B cell (primary cell): ENCODE measurements at regions not wholly inside any gene's neighbourhood (a gene's known extent, or its start where the extent isn't known, plus 50 kb on each side); places are given as distances from the start of the nearest gene placed in this dataset.

Source experiments
- ATAC-seq: fragments of 200-7000 bp; cut with Tn5 transposase; one replicate; pipeline ENCODE4 v1.10.0; 2021; ENCODE audit warnings: low read depth, mild to moderate bottlenecking, moderate number of reproducible peaks, moderate library complexity
- CTCF ChIA-PET: fragments of 350-600 bp; sonication (Branson Sonifier 250); formaldehyde crosslinking; loops from one replicate; lab custom pipeline; 2021; ENCODE audit warnings: antibody characterized with exemption, inconsistent platforms; lab: Charles Lee
- POLR2A ChIA-PET: fragments of 350-600 bp; sonication (Branson Sonifier 250); formaldehyde crosslinking; loops from one replicate; lab custom pipeline; 2021; ENCODE audit warnings: antibody characterized with exemption; lab: Charles Lee
- DNase-seq: peaks from one replicate; pipeline ENCODE4 v3.0.0; 2013
- H2AFZ ChIP-seq: 2 replicates; pipeline ENCODE4 v1.6.1; 2012; ENCODE audit warnings: mild to moderate bottlenecking, low read depth, low read length; ENCODE audit not compliant: insufficient read depth, poor library complexity, severe bottlenecking
- H3K27ac ChIP-seq, 2 donors: 1 replicate in 1 of 2; 2 replicates in 1 of 2; pipeline ENCODE4 v1.5.1; 2012 to 2013; ENCODE audit warnings: low read length in 2 of 2, mild to moderate bottlenecking in 2 of 2, moderate library complexity in 1 of 2
- H3K27me3 ChIP-seq, 4 experiments: fragments of 200-600 bp in 1 of 4; sonication (generic) in 1 of 4; replicated peaks in 1 of 4; 1 replicate in 2 of 4; 2 replicates in 2 of 4; pipeline versions ENCODE4 v1.6.1 to v1.7.0; 2013 to 2016; ENCODE audit warnings: low read length in 3 of 4, mild to moderate bottlenecking in 2 of 4, mixed read lengths in 1 of 4, moderate library complexity in 1 of 4; ENCODE audit not compliant: insufficient read depth in 4 of 4, control insufficient read depth in 3 of 4; ENCODE audit errors: control extremely low read depth in 1 of 4
- H3K36me3 ChIP-seq, 2 experiments: replicated peaks in 1 of 2; 1 replicate in 1 of 2; 2 replicates in 1 of 2; pipeline versions ENCODE4 v1.6.1 to v1.7.1; 2013; ENCODE audit warnings: low read length in 1 of 2; ENCODE audit not compliant: insufficient read depth in 2 of 2, control insufficient read depth in 1 of 2; ENCODE audit errors: control extremely low read depth in 1 of 2, extremely low read depth in 1 of 2
- H3K4me1 ChIP-seq, 2 donors: fragments of 200-600 bp in 1 of 2; sonication (generic) in 1 of 2; 1 replicate in 1 of 2; 2 replicates in 1 of 2; pipeline versions ENCODE4 v1.5.1 to v1.6.1; 2013 to 2017; ENCODE audit warnings: low read length in 2 of 2; ENCODE audit not compliant: control insufficient read depth in 2 of 2, insufficient read depth in 2 of 2
- H3K4me2 ChIP-seq: replicated peaks from 2 replicates; pipeline ENCODE3; 2012; ENCODE audit warnings: mild to moderate bottlenecking, low read depth, low read length; ENCODE audit not compliant: poor library complexity, severe bottlenecking
- H3K4me3 ChIP-seq, 5 experiments: fragments of 200-600 bp in 1 of 5; sonication (generic) in 1 of 5; 1 replicate in 3 of 5; 2 replicates in 2 of 5; pipeline versions ENCODE4 v1.5.1 to v1.7.0; 2011 to 2016; ENCODE audit warnings: low read length in 4 of 5, mild to moderate bottlenecking in 4 of 5, low read depth in 2 of 5, control low read depth in 1 of 5, moderate library complexity in 1 of 5; ENCODE audit not compliant: insufficient read depth in 1 of 5; ENCODE audit errors: control extremely low read depth in 1 of 5, extremely low read depth in 1 of 5
- H3K79me2 ChIP-seq: fragments of 200-600 bp; sonication (generic); one replicate; pipeline ENCODE4 v1.6.0; 2016; ENCODE audit warnings: low read length; ENCODE audit not compliant: control insufficient read depth, insufficient read depth
- H3K9ac ChIP-seq: fragments of 200-600 bp; sonication (generic); 2 replicates; pipeline ENCODE4 v1.6.1; 2017; ENCODE audit warnings: mild to moderate bottlenecking, low read length, moderate library complexity
- H3K9me3 ChIP-seq, 3 donors: one replicate each; pipeline versions ENCODE4 v1.6.1 to v1.7.1; 2013; ENCODE audit warnings: low read length in 2 of 3; ENCODE audit not compliant: control insufficient read depth in 2 of 3, insufficient read depth in 1 of 3; ENCODE audit errors: control extremely low read depth in 1 of 3
- H4K20me1 ChIP-seq: 2 replicates; pipeline ENCODE4 v1.6.0; 2012; ENCODE audit warnings: mild to moderate bottlenecking, low read length; ENCODE audit not compliant: insufficient read depth, control insufficient read depth, poor library complexity, severe bottlenecking
- H3K27ac Mint-ChIP-seq: one replicate; pipeline ENCODE4 v1.8.0; 2021; ENCODE audit warnings: mixed read lengths
- H3K27me3 Mint-ChIP-seq: one replicate; pipeline ENCODE4 v1.8.0; 2021; ENCODE audit warnings: mixed read lengths
- H3K4me1 Mint-ChIP-seq: one replicate; pipeline ENCODE4 v1.8.0; 2021; ENCODE audit warnings: mixed read lengths
- H3K4me3 Mint-ChIP-seq: one replicate; pipeline ENCODE4 v1.8.0; 2021; ENCODE audit warnings: mixed read lengths
- H3K9me3 Mint-ChIP-seq: one replicate; pipeline ENCODE4 v1.8.0; 2022; ENCODE audit warnings: mixed read lengths; ENCODE audit not compliant: insufficient read depth
- EZH2 ChIP-seq: IDR thresholded peaks from 2 replicates; pipeline ENCODE4 v1.6.1; 2012; ENCODE audit warnings: borderline replicate concordance, low read depth, mild to moderate bottlenecking, moderate library complexity, low read length; ENCODE audit not compliant: insufficient read depth, poor library complexity, severe bottlenecking
- WGBS: methylation state at CpG from one replicate; pipeline ENCODE4 v1.1.5; 2013; ENCODE audit warnings: missing lambda C conversion rate; ENCODE audit not compliant: insufficient coverage; 5-methylcytosine and 5-hydroxymethylcytosine counted together
- intact Hi-C: fragments of 100-400 bp; cut with micrococcal nuclease; formaldehyde crosslinking; loops from one replicate; pipeline ENCODE4 v1.10.0; 2022
- TF ChIP-seq, protein P1 (sequence below): fragments of 200-600 bp; IDR thresholded peaks from one replicate; pipeline ENCODE4 v1.8.0; 2022; ENCODE audit warnings: antibody characterized with exemption, mild to moderate bottlenecking

- DNase-seq (no peak), ATAC-seq (no peak)
- Histone ChIP-seq H3K4me1 (no peaks in the 10 kb centered on the region), H3K4me3 (no peak overlapping the region), H4K20me1 (no peaks in the 10 kb centered on the region), H3K27me3 (no peaks in the 10 kb centered on the region), H3K9ac (no peak overlapping the region), H3K79me2 (no peaks in the 10 kb centered on the region), H3K36me3 (no peaks in the 10 kb centered on the region), H3K4me2 (no peak overlapping the region), H3K9me3 (no peaks in the 10 kb centered on the region), H3K27ac (no peak overlapping the region), H2AFZ (no peak overlapping the region)
- CTCF ChIA-PET, result no interaction called here
- POLR2A ChIA-PET, result no interaction called here
- no peak for TF ChIP-seq EZH2
- TF ChIP-seq, protein P1, sequence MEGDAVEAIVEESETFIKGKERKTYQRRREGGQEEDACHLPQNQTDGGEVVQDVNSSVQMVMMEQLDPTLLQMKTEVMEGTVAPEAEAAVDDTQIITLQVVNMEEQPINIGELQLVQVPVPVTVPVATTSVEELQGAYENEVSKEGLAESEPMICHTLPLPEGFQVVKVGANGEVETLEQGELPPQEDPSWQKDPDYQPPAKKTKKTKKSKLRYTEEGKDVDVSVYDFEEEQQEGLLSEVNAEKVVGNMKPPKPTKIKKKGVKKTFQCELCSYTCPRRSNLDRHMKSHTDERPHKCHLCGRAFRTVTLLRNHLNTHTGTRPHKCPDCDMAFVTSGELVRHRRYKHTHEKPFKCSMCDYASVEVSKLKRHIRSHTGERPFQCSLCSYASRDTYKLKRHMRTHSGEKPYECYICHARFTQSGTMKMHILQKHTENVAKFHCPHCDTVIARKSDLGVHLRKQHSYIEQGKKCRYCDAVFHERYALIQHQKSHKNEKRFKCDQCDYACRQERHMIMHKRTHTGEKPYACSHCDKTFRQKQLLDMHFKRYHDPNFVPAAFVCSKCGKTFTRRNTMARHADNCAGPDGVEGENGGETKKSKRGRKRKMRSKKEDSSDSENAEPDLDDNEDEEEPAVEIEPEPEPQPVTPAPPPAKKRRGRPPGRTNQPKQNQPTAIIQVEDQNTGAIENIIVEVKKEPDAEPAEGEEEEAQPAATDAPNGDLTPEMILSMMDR, result no peak
- H3K4me1 Mint-ChIP-seq, result no peaks in the 10 kb centered on the region
- 100% methylated on average over 1 of the region's 3 CpGs for WGBS
- H3K27ac Mint-ChIP-seq, result no peak overlapping the region
- intact Hi-C loops, result no loop called here
- H3K4me3 Mint-ChIP-seq, result no peak overlapping the region
- H3K9me3 Mint-ChIP-seq, result no peaks in the 10 kb centered on the region
- H3K27me3 Mint-ChIP-seq, result peaks cover 11% of the 10 kb centered on the region
Observed at GRCh38 chr11:86893235-86893634, 62.0 kb downstream of the FZD4 start.
